Vagina (tissue), 2 donors: ENCODE measurements at regions not wholly inside any gene's neighbourhood (a gene's known extent, or its start where the extent isn't known, plus 50 kb on each side); places are given as distances from the start of the nearest gene placed in this dataset.

Experiments
- POLR2A ChIP-seq, 2 donors: fragments of 450-650 bp; IDR thresholded peaks; one replicate each; pipeline ENCODE4 v1.6.1; 2017; ENCODE audit warnings: antibody characterized with exemption in 2 of 2, mild to moderate bottlenecking in 2 of 2, moderate library complexity in 2 of 2
- POLR2AphosphoS5 ChIP-seq, 2 donors: sonication (generic); formaldehyde crosslinking; IDR thresholded peaks; one replicate each; pipeline ENCODE4 v1.9.0; 2017; ENCODE audit warnings: antibody characterized with exemption in 2 of 2, mild to moderate bottlenecking in 2 of 2, low read depth in 1 of 2; ENCODE audit not compliant: insufficient read depth in 1 of 2
- TF ChIP-seq, protein P1 (sequence below), 3 experiments: fragments of 450-650 bp in 2 of 3; fragments of 200-600 bp in 1 of 3; sonication (generic) in 1 of 3; IDR thresholded peaks; one replicate each; pipeline ENCODE4 v1.5.1; 2017 to 2019; ENCODE audit warnings: antibody characterized with exemption in 3 of 3, mild to moderate bottlenecking in 2 of 3, moderate library complexity in 2 of 3

DNA sequence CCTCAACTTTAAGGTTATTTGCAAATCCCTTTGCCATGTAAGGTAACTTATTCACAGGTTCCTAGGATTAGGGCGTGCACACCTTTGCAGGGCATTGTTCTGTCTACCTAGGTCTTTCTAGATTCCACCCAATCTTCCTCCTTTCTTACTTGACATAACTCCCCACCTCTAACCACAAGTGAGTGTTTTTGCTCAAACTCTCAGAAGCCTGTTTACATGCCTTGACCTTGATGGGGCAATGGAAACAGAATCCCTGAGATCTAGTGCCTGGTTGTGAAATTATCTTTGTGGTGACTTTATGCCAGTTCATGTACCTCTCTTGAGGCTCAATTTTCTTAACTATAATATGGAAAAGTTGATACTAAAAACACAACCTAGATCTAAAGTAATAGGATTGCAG, 296.6 kb downstream of the TTLL7 start:
- TF ChIP-seq, protein P1, sequence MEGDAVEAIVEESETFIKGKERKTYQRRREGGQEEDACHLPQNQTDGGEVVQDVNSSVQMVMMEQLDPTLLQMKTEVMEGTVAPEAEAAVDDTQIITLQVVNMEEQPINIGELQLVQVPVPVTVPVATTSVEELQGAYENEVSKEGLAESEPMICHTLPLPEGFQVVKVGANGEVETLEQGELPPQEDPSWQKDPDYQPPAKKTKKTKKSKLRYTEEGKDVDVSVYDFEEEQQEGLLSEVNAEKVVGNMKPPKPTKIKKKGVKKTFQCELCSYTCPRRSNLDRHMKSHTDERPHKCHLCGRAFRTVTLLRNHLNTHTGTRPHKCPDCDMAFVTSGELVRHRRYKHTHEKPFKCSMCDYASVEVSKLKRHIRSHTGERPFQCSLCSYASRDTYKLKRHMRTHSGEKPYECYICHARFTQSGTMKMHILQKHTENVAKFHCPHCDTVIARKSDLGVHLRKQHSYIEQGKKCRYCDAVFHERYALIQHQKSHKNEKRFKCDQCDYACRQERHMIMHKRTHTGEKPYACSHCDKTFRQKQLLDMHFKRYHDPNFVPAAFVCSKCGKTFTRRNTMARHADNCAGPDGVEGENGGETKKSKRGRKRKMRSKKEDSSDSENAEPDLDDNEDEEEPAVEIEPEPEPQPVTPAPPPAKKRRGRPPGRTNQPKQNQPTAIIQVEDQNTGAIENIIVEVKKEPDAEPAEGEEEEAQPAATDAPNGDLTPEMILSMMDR (IDR thresholded peaks at IDR 0.05) = no peak
- TF ChIP-seq POLR2A (IDR thresholded peaks at IDR 0.05) (no peak), POLR2AphosphoS5 (IDR thresholded peaks at IDR 0.05; ENCODE audit: insufficient read depth in 1 of 2, low read depth in 1 of 2) (no peak)
